GM18858 (cell line): ENCODE measurements at regions not wholly inside any gene's neighbourhood (a gene's known extent, or its start where the extent isn't known, plus 50 kb on each side); places are given as distances from the start of the nearest gene placed in this dataset.

Experiments used
- ATAC-seq: cut with Tn5 transposase; IDR thresholded peaks from one replicate; pipeline ENCODE4 v1.9.1; 2021; ENCODE audit not compliant: unreplicated experiment

- no peak for ATAC-seq
Observed at GRCh38 chr10:31720546-31720945, 208.1 kb downstream of the ARHGAP12 start.

GRCh38 chr10:31709476-31709875, 219.2 kb downstream of the ARHGAP12 start:
- no peak for ATAC-seq

DNA sequence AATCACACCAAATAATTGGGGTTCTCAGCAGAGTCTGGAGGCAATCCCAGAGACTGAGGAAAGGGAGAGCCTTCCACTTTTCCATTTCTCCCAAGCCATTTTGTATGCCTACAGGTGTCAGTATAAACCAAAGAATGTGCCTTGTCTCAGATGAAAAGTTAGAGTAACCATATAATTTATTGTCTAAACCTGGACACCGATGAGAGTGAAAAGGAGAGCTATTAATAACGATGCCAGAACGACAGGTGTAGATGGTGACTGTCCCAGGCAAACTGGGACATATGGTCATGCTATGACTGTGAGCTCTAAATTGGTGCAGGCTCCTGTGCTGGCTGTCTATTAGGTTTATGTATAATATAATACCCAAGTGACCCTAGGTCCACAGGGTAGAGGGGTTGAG, 219.6 kb downstream of the ARHGAP12 start:
- no peak for ATAC-seq

- ATAC-seq, result no peak
Observed at GRCh38 chr10:31708474-31708873, 220.2 kb downstream of the ARHGAP12 start.

- no peak for ATAC-seq
Observed at GRCh38 chr10:31708046-31708445, 220.6 kb downstream of the ARHGAP12 start.

DNA sequence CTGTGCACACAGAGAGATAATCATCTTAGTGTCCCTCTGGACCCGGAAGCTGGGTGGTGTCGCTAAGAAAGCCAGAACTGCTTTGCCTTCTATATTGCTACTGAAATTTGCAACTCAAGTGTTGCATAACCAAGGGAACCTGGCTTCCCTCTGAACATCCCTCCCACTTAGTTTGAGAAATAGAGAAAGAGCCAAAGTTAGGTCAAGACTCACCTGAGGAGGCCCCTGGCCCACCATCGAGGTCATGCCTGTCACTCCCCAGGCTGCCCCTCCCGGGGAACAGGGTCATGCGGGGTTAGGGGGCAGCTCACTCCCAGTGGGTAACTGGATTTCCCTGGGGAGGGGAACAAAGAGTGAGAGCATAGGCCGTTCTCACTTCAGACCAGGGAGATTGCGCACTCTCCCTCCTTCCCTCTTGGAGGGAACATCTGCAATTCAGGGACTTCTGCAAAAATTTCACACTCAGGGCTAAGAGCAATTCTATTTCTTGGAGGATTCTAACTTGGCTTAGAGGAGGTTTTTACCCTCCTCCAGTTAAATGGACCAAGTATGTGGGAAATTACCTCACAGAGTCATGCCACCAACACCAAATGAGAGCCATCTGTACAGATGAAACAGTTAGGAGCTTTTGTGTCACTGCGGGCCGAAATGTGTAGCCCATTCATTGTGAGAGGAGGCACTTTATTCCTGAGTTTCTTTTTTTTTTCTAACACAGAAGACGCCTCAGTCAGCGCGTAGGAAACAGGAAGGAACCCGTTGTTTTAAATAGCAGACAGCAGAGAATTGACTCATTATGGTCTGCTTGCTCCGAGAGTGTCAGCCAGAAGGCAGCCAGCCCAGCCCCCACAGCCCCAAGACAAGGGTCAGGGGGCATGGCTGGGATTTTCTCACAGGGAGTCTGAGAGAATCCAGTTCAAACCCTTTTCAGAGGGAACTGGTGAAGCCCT, 221.3 kb downstream of the ARHGAP12 start:
- peak; percentile 83 for ATAC-seq

- no peak for ATAC-seq
Observed at GRCh38 chr10:31706464-31707092, 222.1 kb downstream of the ARHGAP12 start.

GRCh38 chr10:31705136-31705535, 223.5 kb downstream of the ARHGAP12 start:
- ATAC-seq, result no peak

DNA sequence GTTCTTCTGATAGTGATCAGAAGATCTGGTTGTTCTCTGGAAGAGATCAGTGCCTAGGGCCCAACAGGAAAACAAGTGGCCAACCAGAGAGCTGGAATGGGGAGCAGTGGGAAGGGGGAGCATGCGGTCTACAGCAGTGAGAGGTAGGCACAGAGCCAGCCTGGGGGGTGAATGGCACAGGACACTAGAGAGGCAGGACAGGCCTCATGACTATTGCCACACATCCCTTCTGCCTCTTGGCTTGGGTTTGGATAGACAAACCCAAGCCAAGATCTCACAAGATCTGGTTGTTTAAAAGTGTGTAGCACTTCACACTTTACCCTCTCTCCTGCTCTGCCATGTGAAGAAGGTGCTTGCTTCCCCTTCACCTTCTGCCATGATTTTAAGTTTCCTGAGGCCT, 224.4 kb downstream of the ARHGAP12 start:
- no peak for ATAC-seq

DNA sequence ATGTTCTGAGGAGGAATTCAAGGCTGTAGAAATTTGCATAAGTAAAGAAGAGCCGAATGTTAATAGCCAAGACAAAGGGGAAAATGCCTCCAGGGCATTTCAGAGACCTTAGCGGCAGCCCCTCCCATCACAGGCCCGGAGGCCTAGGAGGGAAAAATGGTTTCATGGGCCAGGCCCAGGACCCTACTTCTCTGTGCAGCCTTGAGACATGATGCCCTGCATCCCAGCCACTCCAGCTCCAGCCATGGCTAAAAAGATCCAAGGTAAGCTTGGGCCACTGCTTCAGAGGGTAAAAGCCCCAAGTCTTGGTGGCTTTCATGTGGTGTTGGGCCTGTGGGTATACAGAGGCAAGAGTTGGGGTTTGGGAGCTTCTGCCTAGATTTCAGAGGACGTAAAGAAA, 225.7 kb downstream of the ARHGAP12 start:
- ATAC-seq, result no peak

DNA sequence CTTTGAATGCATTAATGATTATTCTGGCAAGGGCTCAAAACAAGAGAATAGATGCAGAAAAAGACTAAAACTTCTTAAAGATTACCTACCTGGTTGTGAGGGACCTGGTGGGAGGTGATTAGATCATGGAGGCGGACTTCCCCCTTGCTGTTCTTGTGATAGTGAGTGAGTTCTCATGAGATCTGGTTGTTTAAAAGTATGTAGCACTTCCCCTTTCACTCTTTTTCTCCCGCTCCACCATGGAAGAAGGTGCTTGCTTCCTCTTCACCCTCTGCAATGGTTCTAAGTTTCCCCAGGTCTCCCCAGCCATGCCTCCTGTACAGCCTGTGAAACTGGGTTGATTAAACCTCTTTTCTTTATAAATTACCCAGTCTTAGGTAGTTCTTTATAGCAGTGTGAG, 226.6 kb downstream of the ARHGAP12 start:
- ATAC-seq, result no peak

- ATAC-seq, result no peak
Observed at GRCh38 chr10:31701546-31701945, 227.1 kb downstream of the ARHGAP12 start.

- no peak for ATAC-seq
Observed at GRCh38 chr10:31700181-31700611, 228.4 kb downstream of the ARHGAP12 start.

GRCh38 chr10:31698181-31698830, 230.3 kb downstream of the ARHGAP12 start:
- no peak for ATAC-seq

- ATAC-seq, result no peak
Observed at GRCh38 chr10:31697271-31698180, 231.1 kb downstream of the ARHGAP12 start.

DNA sequence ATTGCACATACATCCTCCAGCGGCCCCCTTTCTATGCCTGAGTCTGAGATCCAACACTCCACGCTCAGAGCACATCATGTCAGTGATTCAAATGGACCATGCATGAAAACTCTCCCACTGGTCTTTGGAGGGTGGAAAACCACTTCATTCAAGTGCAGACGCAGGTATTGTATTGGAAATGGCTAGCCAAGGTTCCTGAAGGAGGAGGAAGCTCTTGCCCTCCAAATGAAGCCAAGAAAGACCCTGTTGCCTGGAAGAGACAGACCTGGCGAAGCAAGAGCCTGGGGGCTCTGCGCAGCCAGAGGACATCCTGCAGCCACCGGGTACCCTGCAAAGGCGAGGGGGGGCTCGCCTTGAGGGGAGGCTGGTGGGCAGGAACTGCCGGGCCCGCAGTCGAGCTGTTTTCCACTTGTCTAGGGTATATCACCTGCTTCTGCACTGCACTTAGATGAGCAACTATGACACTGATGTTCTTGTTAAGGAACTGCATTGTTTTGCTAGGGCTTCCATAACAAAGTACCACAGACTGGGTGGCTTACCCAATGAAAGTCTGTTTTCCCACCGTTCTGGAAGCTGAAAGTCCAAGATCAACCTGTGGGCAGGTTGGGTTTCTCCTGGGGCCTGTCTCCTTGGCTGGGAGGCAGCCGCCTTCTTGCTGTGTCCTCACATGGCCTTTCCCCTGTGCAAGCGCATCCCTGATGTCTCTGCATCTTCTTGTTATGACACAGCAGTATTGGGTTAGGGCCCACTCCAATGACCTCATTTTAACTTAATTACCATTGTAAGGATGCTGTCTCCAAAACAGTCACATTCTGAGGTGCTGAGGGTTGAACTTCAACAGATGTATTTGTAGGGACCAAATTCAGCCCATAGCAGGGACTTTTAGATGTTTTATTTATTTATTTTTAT, 233.4 kb downstream of the ARHGAP12 start:
- ATAC-seq, result no peak

DNA sequence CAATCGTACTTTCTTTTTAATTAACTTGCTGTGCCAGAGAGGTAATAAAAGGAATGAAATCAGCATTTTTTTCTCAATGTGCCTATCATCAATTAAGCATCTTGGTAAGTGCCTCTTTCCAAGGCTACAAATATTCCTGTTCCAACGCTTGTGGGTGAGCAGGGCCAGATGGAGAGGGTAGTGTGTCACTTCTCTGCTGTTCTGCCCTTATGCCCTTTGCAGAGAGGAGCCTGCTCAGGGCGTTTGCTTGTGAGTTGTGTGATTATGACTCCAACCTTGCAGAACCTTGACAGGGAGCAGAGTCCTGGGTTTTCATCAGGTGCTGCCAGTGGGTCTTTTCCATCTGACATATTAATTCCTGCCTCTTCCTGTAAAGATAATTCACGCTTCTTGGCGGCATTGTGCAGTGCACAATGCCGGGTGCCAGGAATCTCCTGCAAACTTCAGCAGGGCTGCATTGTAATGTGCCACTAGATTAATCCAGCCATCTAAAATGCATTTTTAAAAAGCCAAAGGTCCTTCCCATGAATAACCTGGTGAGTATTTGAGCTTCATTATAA, 234.4 kb downstream of the ARHGAP12 start:
- ATAC-seq, result no peak

- ATAC-seq, result no peak
Observed at GRCh38 chr10:31693491-31693890, 235.1 kb downstream of the ARHGAP12 start.

- no peak for ATAC-seq
Observed at GRCh38 chr10:31689233-31689632, 239.4 kb downstream of the ARHGAP12 start.
